A549 (cell line): ENCODE measurements at regions not wholly inside any gene's neighbourhood (a gene's known extent, or its start where the extent isn't known, plus 50 kb on each side); places are given as distances from the start of the nearest gene placed in this dataset.
"Not testable (repeated sequence)": the region's sequence is repeated elsewhere in the genome, so short reads cannot be mapped to it uniquely, and the experiment has no call there.

Experiments used
- ATAC-seq, 2 experiments: fragments of 200-7000 bp in 1 of 2; fragments of >200 bp in 1 of 2; cut with Nextera tagmentation in 1 of 2; cut with Tn5 transposase in 1 of 2; 3 replicates each; pipeline versions ENCODE4 v1.8.0 to v1.9.1; 2018 to 2020; ENCODE audit warnings: mild to moderate bottlenecking in 1 of 2, moderate library complexity in 1 of 2
- CTCF ChIA-PET: fragments of 300-600 bp; sonication (Branson Sonifier 250); formaldehyde crosslinking; extraction: SDS; loops from one replicate; lab custom pipeline; 2021; ENCODE audit warnings: antibody characterized with exemption, inconsistent platforms; lab: Yijun Ruan, JAX
- POLR2A ChIA-PET: fragments of 350-600 bp; formaldehyde crosslinking; extraction: SDS; loops from one replicate; lab custom pipeline; 2021; ENCODE audit warnings: antibody characterized with exemption, inconsistent platforms; lab: Yijun Ruan, JAX
- DNase-seq, 2 experiments: peaks; one replicate each; pipeline versions ENCODE4 v3.0.0 to v3.0.0-alpha.2; 2011 to 2016; ENCODE audit warnings: low read depth in 1 of 2, low spot score in 1 of 2
- FAIRE-seq: peaks from 2 replicates; lab custom pipeline; 2011; peaks lifted over from hg19 to GRCh38; lab: Jason Lieb, UNC
- H3K27ac ChIP-seq, 2 experiments: fragments of >200 bp; sonication (Bioruptor Twin); formaldehyde crosslinking; 3 replicates each; pipeline ENCODE4 v1.5.1; 2016 to 2017
- H3K4me1 ChIP-seq: fragments of >200 bp; sonication (Bioruptor Twin); formaldehyde crosslinking; 3 replicates; pipeline ENCODE4 v1.6.1; 2016
- H3K4me2 ChIP-seq: fragments of >200 bp; sonication (Bioruptor Twin); formaldehyde crosslinking; 3 replicates; pipeline ENCODE4 v1.6.1; 2016
- H3K4me3 ChIP-seq: fragments of >200 bp; sonication (Bioruptor Twin); formaldehyde crosslinking; 3 replicates; pipeline ENCODE4 v1.5.1; 2016
- H3K9me3 ChIP-seq: fragments of >200 bp; sonication (Bioruptor Twin); formaldehyde crosslinking; 3 replicates; pipeline ENCODE4 v1.6.1; 2016
- BHLHE40 ChIP-seq: IDR thresholded peaks from 2 replicates; pipeline ENCODE4 v1.6.1; 2012; ENCODE audit warnings: low read depth, low read length, inconsistent platforms
- CBX8 ChIP-seq: fragments of 200-600 bp; sonication (generic); IDR thresholded peaks from 2 replicates; pipeline ENCODE4 v1.6.1; 2016
- CEBPB ChIP-seq, 2 experiments: fragments of >200 bp in 1 of 2; sonication (Bioruptor Twin) in 1 of 2; formaldehyde crosslinking in 1 of 2; IDR thresholded peaks; 2 replicates each; pipeline ENCODE4 v1.6.1; 2012 to 2016
- CTCF ChIP-seq: fragments of >200 bp; sonication (Bioruptor Twin); formaldehyde crosslinking; IDR thresholded peaks from 3 replicates; pipeline ENCODE4 v1.5.1; 2016
- EP300 ChIP-seq, 2 experiments: fragments of >200 bp; sonication (Bioruptor Twin); formaldehyde crosslinking; IDR thresholded peaks; 2 replicates in 1 of 2; 3 replicates in 1 of 2; pipeline ENCODE4 v1.6.1; 2016 to 2017
- ESRRA ChIP-seq: fragments of 150-350 bp; IDR thresholded peaks from 2 replicates; pipeline ENCODE4 v1.6.1; 2014; ENCODE audit warnings: mild to moderate bottlenecking, low read length, borderline replicate concordance
- FOSB ChIP-seq: fragments of 250-450 bp; sonication (Bioruptor Pico); IDR thresholded peaks from 2 replicates; pipeline ENCODE4 v1.5.0; 2020; ENCODE audit warnings: mild to moderate bottlenecking, moderate library complexity
- GATA3 ChIP-seq: IDR thresholded peaks from 2 replicates; pipeline ENCODE4 v1.6.1; 2012; ENCODE audit warnings: borderline replicate concordance
- HEYL ChIP-seq: fragments of 250-450 bp; sonication (Bioruptor Pico); IDR thresholded peaks from 2 replicates; pipeline ENCODE4 v1.8.0; 2021; ENCODE audit warnings: mild to moderate bottlenecking, moderate library complexity
- HMGXB4 ChIP-seq: fragments of 250-450 bp; sonication (Bioruptor Pico); IDR thresholded peaks from 2 replicates; pipeline ENCODE4 v1.5.0; 2021; ENCODE audit warnings: mild to moderate bottlenecking, moderate library complexity, borderline replicate concordance
- HOXB13 ChIP-seq: fragments of 250-450 bp; sonication (Bioruptor Pico); IDR thresholded peaks from 2 replicates; pipeline ENCODE4 v1.5.0; 2020; ENCODE audit warnings: low read depth, mild to moderate bottlenecking, moderate library complexity
- JUN ChIP-seq, 2 experiments: fragments of >200 bp; sonication (Bioruptor Twin); formaldehyde crosslinking; IDR thresholded peaks; 2 replicates in 1 of 2; 3 replicates in 1 of 2; pipeline ENCODE4 v1.6.1; 2016 to 2017
- JUNB ChIP-seq: fragments of >200 bp; sonication (Bioruptor Twin); formaldehyde crosslinking; IDR thresholded peaks from 2 replicates; pipeline ENCODE4 v1.6.1; 2016
- MAFK ChIP-seq: fragments of 450-650 bp; IDR thresholded peaks from 2 replicates; pipeline ENCODE4 v1.6.1; 2014; ENCODE audit not compliant: partially characterized antibody
- MYC ChIP-seq: IDR thresholded peaks from 2 replicates; pipeline ENCODE4 v1.6.1; 2012; ENCODE audit warnings: mild to moderate bottlenecking, inconsistent platforms, low read length, improper control_type of control experiment, borderline replicate concordance
- NFE2L2 ChIP-seq: fragments of 150-350 bp; conservative IDR thresholded peaks from 2 replicates; pipeline ENCODE4 v1.6.1; 2014; ENCODE audit warnings: low read length
- NPAS2 ChIP-seq: fragments of 250-450 bp; sonication (Bioruptor Pico); IDR thresholded peaks from 2 replicates; pipeline ENCODE4 v1.8.0; 2022; ENCODE audit warnings: mild to moderate bottlenecking, moderate library complexity, borderline replicate concordance
- NR3C1 ChIP-seq: fragments of >200 bp; sonication (Bioruptor Twin); formaldehyde crosslinking; IDR thresholded peaks from 3 replicates; pipeline ENCODE4 v1.6.1; 2017
- PHF8 ChIP-seq: fragments of 200-600 bp; sonication (generic); IDR thresholded peaks from 2 replicates; pipeline ENCODE4 v1.6.1; 2016; ENCODE audit warnings: low read depth, mild to moderate bottlenecking, antibody characterized with exemption, moderate library complexity, borderline replicate concordance
- POLR2A ChIP-seq: IDR thresholded peaks from 2 replicates; pipeline ENCODE4 v1.6.1; 2012; ENCODE audit warnings: mild to moderate bottlenecking, low read length
- RARB ChIP-seq: fragments of 250-450 bp; sonication (Bioruptor Pico); IDR thresholded peaks from 2 replicates; pipeline ENCODE4 v1.8.0; 2021; ENCODE audit warnings: mild to moderate bottlenecking, moderate library complexity
- RCOR1 ChIP-seq: fragments of 150-350 bp; IDR thresholded peaks from 2 replicates; pipeline ENCODE4 v1.6.1; 2014; ENCODE audit warnings: antibody characterized with exemption, low read length, low read depth
- RNF2 ChIP-seq: fragments of 200-600 bp; sonication (generic); IDR thresholded peaks from 2 replicates; pipeline ENCODE4 v1.6.1; 2016; ENCODE audit warnings: low read depth, mild to moderate bottlenecking, antibody characterized with exemption, moderate library complexity, borderline replicate concordance
- SREBF2 ChIP-seq: fragments of 450-650 bp; IDR thresholded peaks from 2 replicates; pipeline ENCODE4 v1.6.1; 2014; ENCODE audit warnings: mild to moderate bottlenecking, moderate library complexity
- TP53 ChIP-seq: fragments of 250-450 bp; sonication (Bioruptor Pico); IDR thresholded peaks from 2 replicates; pipeline ENCODE4 v1.5.0; 2021; ENCODE audit warnings: mild to moderate bottlenecking, moderate library complexity
- ZFP36 ChIP-seq: fragments of 450-650 bp; IDR thresholded peaks from 2 replicates; pipeline ENCODE4 v1.6.1; 2014; ENCODE audit warnings: borderline replicate concordance; ENCODE audit not compliant: partially characterized antibody
- ZSCAN20 ChIP-seq: fragments of 250-450 bp; sonication (Bioruptor Pico); IDR thresholded peaks from 2 replicates; pipeline ENCODE4 v1.8.0; 2022; ENCODE audit warnings: mild to moderate bottlenecking, moderate library complexity
- WGBS: methylation state at CpG from one replicate; pipeline ENCODE4 v1.1.6; 2017; ENCODE audit errors: missing lambda C conversion rate; 5-methylcytosine and 5-hydroxymethylcytosine counted together
- TF ChIP-seq, protein P1 (sequence below): IDR thresholded peaks from 2 replicates; pipeline ENCODE4 v1.6.1; 2012; ENCODE audit warnings: low read depth, borderline replicate concordance

DNA sequence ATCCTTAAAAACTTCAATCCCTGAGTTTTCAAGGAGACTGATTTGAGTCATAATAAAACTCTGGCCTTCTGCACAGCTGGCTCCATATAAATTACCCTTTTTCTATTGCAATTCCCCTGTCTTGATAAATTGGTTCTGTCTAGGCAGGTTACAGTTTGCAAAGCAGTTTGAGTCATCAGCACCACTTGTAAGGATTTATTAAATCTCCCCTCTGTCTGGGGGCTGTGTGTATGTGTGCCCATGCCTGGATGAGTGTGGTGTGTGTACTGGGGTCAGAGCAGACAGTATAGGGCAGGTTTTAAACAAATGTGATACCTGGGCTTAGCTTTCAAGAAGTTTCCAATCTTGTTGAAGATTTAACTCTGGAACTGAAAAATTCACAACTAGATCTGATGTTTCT lies 228.6 kb downstream of the FNDC1 start:
- H3K4me1 ChIP-seq: no peaks in the 10 kb centered on the region
- CTCF ChIA-PET: no interaction called here
- DNase-seq (no peak), FAIRE-seq (no peak), ATAC-seq (no peak)
- H3K27ac ChIP-seq: no peak overlapping the region
- no peak overlapping the region for H3K4me2 ChIP-seq
- TF ChIP-seq CEBPB (IDR thresholded peaks at IDR 0.05) (no peak), EP300 (IDR thresholded peaks at IDR 0.05) (no peak), CTCF (no peak), FOSB (CRISPR knock-in tag) (no peak), NPAS2 (CRISPR knock-in tag) (no peak), GATA3 (no peak), RARB (CRISPR knock-in tag) (no peak), MYC (no peak), ESRRA (no peak), RCOR1 (no peak), ZSCAN20 (CRISPR knock-in tag) (no peak), ZFP36 (no peak)
- H3K9me3 ChIP-seq: no peaks in the 10 kb centered on the region
- H3K4me3 ChIP-seq: no peak overlapping the region
- POLR2A ChIA-PET: no interaction called here

- ATAC-seq (no peak), DNase-seq (no peak), FAIRE-seq (no peak)
- no peaks in the 10 kb centered on the region for H3K4me1 ChIP-seq
- no peak overlapping the region for H3K27ac ChIP-seq
- H3K4me2 ChIP-seq: no peak overlapping the region
- TF ChIP-seq HMGXB4 (CRISPR knock-in tag) (no peak), HEYL (CRISPR knock-in tag) (no peak), RNF2 (no peak), MAFK (no peak), SREBF2 (no peak), RCOR1 (no peak), POLR2A (no peak), PHF8 (no peak), FOSB (CRISPR knock-in tag) (no peak), JUN (IDR thresholded peaks at IDR 0.05) (no peak)
- POLR2A ChIA-PET: no interaction called here
- CTCF ChIA-PET: interaction anchor here (1.1 kb wide), 1 partner anchor 26 kb away, joined by 3 read pairs; no protein-coding TSS in a partner anchor
- no peak overlapping the region for H3K4me3 ChIP-seq
- 41% methylated on average over 6 of the region's 6 CpGs for WGBS
- H3K9me3 ChIP-seq: no peaks in the 10 kb centered on the region
These were observed 226.4 kb downstream of the FNDC1 start for GRCh38 chr6:159395609-159396008.

- H3K4me3 ChIP-seq, POLR2A ChIA-PET, H3K9me3 ChIP-seq, H3K4me2 ChIP-seq, ATAC-seq, H3K4me1 ChIP-seq, FAIRE-seq, H3K27ac ChIP-seq, CTCF ChIA-PET, DNase-seq: not testable (repeated sequence)
- WGBS: 0% methylated on average over 3 of the region's 3 CpGs
These were observed 223.5 kb downstream of the FNDC1 start for GRCh38 chr6:159392695-159393094.

GRCh38 chr6:159390381-159390780 lies 221.2 kb downstream of the FNDC1 start:
- no peak overlapping the region for H3K27ac ChIP-seq
- no peak overlapping the region for H3K4me2 ChIP-seq
- FAIRE-seq (no peak), ATAC-seq (no peak), DNase-seq (no peak)
- H3K4me1 ChIP-seq: no peaks in the 10 kb centered on the region
- no peak overlapping the region for H3K4me3 ChIP-seq
- WGBS: 0% methylated on average over 3 of the region's 3 CpGs
- ChIA-PET CTCF (no interaction called here), POLR2A (no interaction called here)
- no peaks in the 10 kb centered on the region for H3K9me3 ChIP-seq
- TF ChIP-seq SREBF2 (no peak), TP53 (CRISPR knock-in tag) (no peak), NFE2L2 (no peak), JUNB (no peak), RCOR1 (no peak), EP300 (IDR thresholded peaks at IDR 0.05) (no peak), CBX8 (no peak), NR3C1 (no peak), HOXB13 (CRISPR knock-in tag) (no peak), CEBPB (IDR thresholded peaks at IDR 0.05) (no peak), RARB (CRISPR knock-in tag) (no peak), BHLHE40 (no peak)
- TF ChIP-seq, protein P1, sequence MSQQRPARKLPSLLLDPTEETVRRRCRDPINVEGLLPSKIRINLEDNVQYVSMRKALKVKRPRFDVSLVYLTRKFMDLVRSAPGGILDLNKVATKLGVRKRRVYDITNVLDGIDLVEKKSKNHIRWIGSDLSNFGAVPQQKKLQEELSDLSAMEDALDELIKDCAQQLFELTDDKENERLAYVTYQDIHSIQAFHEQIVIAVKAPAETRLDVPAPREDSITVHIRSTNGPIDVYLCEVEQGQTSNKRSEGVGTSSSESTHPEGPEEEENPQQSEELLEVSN: no peak
